SK-N-SH (cell line): ENCODE measurements at regions not wholly inside any gene's neighbourhood (a gene's known extent, or its start where the extent isn't known, plus 50 kb on each side); places are given as distances from the start of the nearest gene placed in this dataset.
"Not testable (repeated sequence)": the region's sequence is repeated elsewhere in the genome, so short reads cannot be mapped to it uniquely, and the experiment has no call there.

Experiments used
- CTCF ChIA-PET: fragments of 300-600, 350-600 bp; formaldehyde crosslinking; extraction: SDS; loops from one replicate; lab custom pipeline; 2021; lab: Yijun Ruan, JAX
- POLR2A ChIA-PET: fragments of 350-600 bp; sonication (Branson Sonifier 250); formaldehyde crosslinking; extraction: SDS; loops from one replicate; lab custom pipeline; 2020; ENCODE audit warnings: antibody characterized with exemption, inconsistent platforms; lab: Yijun Ruan, JAX
- DNase-seq: peaks from one replicate; pipeline ENCODE4 v3.0.0; 2012
- H2AFZ ChIP-seq: fragments of 200-600 bp; sonication (generic); 2 replicates; pipeline ENCODE4 v1.8.1; 2016; ENCODE audit warnings: antibody characterized with exemption, mild to moderate bottlenecking, low read depth
- H3F3A ChIP-seq: fragments of 200-600 bp; sonication (generic); replicated peaks from 2 replicates; pipeline ENCODE3; 2016; ENCODE audit warnings: antibody characterized with exemption, mild to moderate bottlenecking; ENCODE audit not compliant: insufficient read depth
- H3K27ac ChIP-seq, 2 experiments: fragments of 200-500 bp in 1 of 2; fragments of 200-600 bp in 1 of 2; sonication (Bioruptor generic) in 1 of 2; sonication (generic), shearing (Covaris generic) in 1 of 2; 2 replicates each; pipeline versions ENCODE4 v1.5.1 to v1.6.1; 2014 to 2016; ENCODE audit warnings: low read depth in 2 of 2, inconsistent platforms in 1 of 2, low read length in 1 of 2, mild to moderate bottlenecking in 1 of 2, mixed read lengths in 1 of 2
- H3K27me3 ChIP-seq: fragments of 200-600 bp; sonication (generic), shearing (Covaris generic); 2 replicates; pipeline ENCODE4 v1.6.1; 2016; ENCODE audit warnings: mixed run types; ENCODE audit not compliant: insufficient read depth
- H3K36me3 ChIP-seq, 2 experiments: fragments of 200-500 bp in 1 of 2; fragments of 200-600 bp in 1 of 2; sonication (Bioruptor generic) in 1 of 2; sonication (generic) in 1 of 2; replicated peaks in 1 of 2; 2 replicates each; pipeline versions ENCODE3 to v1.5.1; 2014 to 2016; ENCODE audit warnings: low read length in 1 of 2, mild to moderate bottlenecking in 1 of 2; ENCODE audit not compliant: insufficient read depth in 2 of 2, control insufficient read depth in 1 of 2
- H3K4me1 ChIP-seq, 2 experiments: fragments of 200-500 bp in 1 of 2; fragments of 200-600 bp in 1 of 2; sonication (Bioruptor generic) in 1 of 2; sonication (generic), shearing (Covaris generic) in 1 of 2; 2 replicates each; pipeline versions ENCODE4 v1.5.1 to v1.6.1; 2014 to 2016; ENCODE audit warnings: low read depth in 1 of 2, low read length in 1 of 2, mixed run types in 1 of 2; ENCODE audit not compliant: insufficient read depth in 2 of 2, control insufficient read depth in 1 of 2
- H3K4me2 ChIP-seq: fragments of 200-600 bp; sonication (generic), shearing (Covaris generic); 2 replicates; pipeline ENCODE4 v1.6.1; 2017; ENCODE audit warnings: mixed run types
- H3K4me3 ChIP-seq, 2 experiments: fragments of 200-500 bp in 1 of 2; fragments of 200-600 bp in 1 of 2; sonication (Bioruptor generic) in 1 of 2; sonication (generic), shearing (Covaris generic) in 1 of 2; 2 replicates each; pipeline versions ENCODE4 v1.5.1 to v1.8.1; 2014 to 2016; ENCODE audit warnings: low read depth in 2 of 2, inconsistent platforms in 1 of 2, low read length in 1 of 2, mild to moderate bottlenecking in 1 of 2, mixed read lengths in 1 of 2, moderate library complexity in 1 of 2
- H3K79me2 ChIP-seq: fragments of 200-600 bp; sonication (generic); 2 replicates; pipeline ENCODE4 v1.8.1; 2017; ENCODE audit warnings: mild to moderate bottlenecking; ENCODE audit not compliant: insufficient read depth
- H3K9ac ChIP-seq: fragments of 200-600 bp; sonication (generic); 2 replicates; pipeline ENCODE4 v1.6.1; 2017; ENCODE audit warnings: mixed run types
- H3K9me2 ChIP-seq: fragments of 200-600 bp; sonication (generic); 2 replicates; pipeline ENCODE4 v1.6.1; 2017; ENCODE audit warnings: mixed run types
- H3K9me3 ChIP-seq: fragments of 200-600 bp; sonication (generic); 2 replicates; pipeline ENCODE4 v1.6.1; 2017; ENCODE audit warnings: mixed run types, mild to moderate bottlenecking, moderate library complexity
- H4K20me1 ChIP-seq: fragments of 200-600 bp; sonication (generic); 2 replicates; pipeline ENCODE4 v1.6.1; 2017; ENCODE audit warnings: mild to moderate bottlenecking, mixed run types; ENCODE audit not compliant: insufficient read depth
- ELF1 ChIP-seq: IDR thresholded peaks from 2 replicates; pipeline ENCODE4 v1.4.0; 2012
- EP300 ChIP-seq, 2 experiments: IDR thresholded peaks; 2 replicates each; pipeline versions ENCODE4 v1.4.0 to v1.6.1; 2012; ENCODE audit warnings: borderline replicate concordance in 1 of 2, low read depth in 1 of 2, low read length in 1 of 2
- EZH2phosphoT487 ChIP-seq: fragments of 200-600 bp; sonication (generic); IDR thresholded peaks from 2 replicates; pipeline ENCODE4 v1.6.1; 2017; ENCODE audit warnings: low read depth, mixed run types, mild to moderate bottlenecking, antibody characterized with exemption, moderate library complexity, borderline replicate concordance
- FOXJ3 ChIP-seq: sonication (generic); formaldehyde crosslinking; IDR thresholded peaks from 2 replicates; pipeline ENCODE4 v1.5.1; 2020; ENCODE audit warnings: mild to moderate bottlenecking, missing genetic modification reagents
- FOXM1 ChIP-seq: IDR thresholded peaks from 2 replicates; pipeline ENCODE4 v1.4.0; 2012; ENCODE audit warnings: low read depth, mild to moderate bottlenecking
- GABPA ChIP-seq: IDR thresholded peaks from 2 replicates; pipeline ENCODE4 v1.4.0; 2012; ENCODE audit warnings: low read depth, mild to moderate bottlenecking
- GATA2 ChIP-seq: sonication (generic); formaldehyde crosslinking; IDR thresholded peaks from 2 replicates; pipeline ENCODE4 v1.5.0; 2020; ENCODE audit warnings: mild to moderate bottlenecking, missing genetic modification reagents
- MEF2A ChIP-seq: IDR thresholded peaks from 2 replicates; pipeline ENCODE4 v1.4.0; 2012; ENCODE audit warnings: low read depth, borderline replicate concordance
- MXI1 ChIP-seq: IDR thresholded peaks from 2 replicates; pipeline ENCODE4 v1.6.1; 2012; ENCODE audit warnings: mild to moderate bottlenecking, low read depth, low read length, improper control_type of control experiment
- POLR2AphosphoS5 ChIP-seq: IDR thresholded peaks from 2 replicates; pipeline ENCODE4 v1.6.1; 2012; ENCODE audit warnings: low read depth, low read length
- RAD21 ChIP-seq: IDR thresholded peaks from 2 replicates; pipeline ENCODE4 v1.6.1; 2012; ENCODE audit warnings: mild to moderate bottlenecking, low read length
- RCOR1 ChIP-seq: fragments of 150-350 bp; IDR thresholded peaks from 2 replicates; pipeline ENCODE4 v1.6.1; 2017; ENCODE audit warnings: antibody characterized with exemption, low read length
- RFX5 ChIP-seq: IDR thresholded peaks from 2 replicates; pipeline ENCODE4 v1.6.1; 2012; ENCODE audit warnings: mild to moderate bottlenecking, improper control_type of control experiment, low read length
- SIN3A ChIP-seq: IDR thresholded peaks from 2 replicates; pipeline ENCODE4 v1.6.1; 2012; ENCODE audit warnings: low read depth, mild to moderate bottlenecking, low read length, moderate library complexity, borderline replicate concordance
- TCF12 ChIP-seq: IDR thresholded peaks from 2 replicates; pipeline ENCODE4 v1.4.0; 2012
- TEAD4 ChIP-seq: IDR thresholded peaks from 2 replicates; pipeline ENCODE4 v1.4.0; 2012; ENCODE audit warnings: mild to moderate bottlenecking, borderline replicate concordance; ENCODE audit not compliant: insufficient read depth
- WGBS: methylation state at CpG from one replicate; pipeline ENCODE4 v1.1.6; 2017; ENCODE audit warnings: low lambda C conversion rate; 5-methylcytosine and 5-hydroxymethylcytosine counted together
- TF ChIP-seq, protein P1 (sequence below): IDR thresholded peaks from 2 replicates; pipeline ENCODE4 v1.4.0; 2012; ENCODE audit warnings: low read depth, borderline replicate concordance
- TF ChIP-seq, protein P2 (sequence below): fragments of 200-600 bp; sonication (generic); IDR thresholded peaks from 2 replicates; pipeline ENCODE4 v1.6.1; 2017; ENCODE audit warnings: antibody characterized with exemption, mild to moderate bottlenecking, moderate library complexity

DNA sequence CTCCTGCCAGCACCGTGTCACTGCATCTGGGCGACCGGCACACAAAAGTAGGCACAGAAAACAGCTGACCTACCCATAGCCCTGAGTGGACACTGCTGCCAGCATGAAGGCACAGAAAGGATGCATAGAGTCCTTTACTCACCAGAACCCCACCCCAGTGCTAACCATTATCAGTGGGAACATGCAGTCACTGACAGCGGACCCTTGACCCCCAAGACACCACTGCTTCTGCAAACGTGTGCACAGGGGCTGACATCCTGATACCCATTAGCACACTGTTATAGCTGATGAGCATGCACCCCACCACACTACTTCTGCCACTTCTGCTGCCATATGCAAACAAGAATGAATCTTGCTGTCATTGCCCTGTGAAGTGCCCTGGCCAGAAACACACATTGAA, 953.0 kb upstream of the NCAM2 start:
- no peak for DNase-seq
- 25% methylated on average over 5 of the region's 5 CpGs for WGBS
- Histone ChIP-seq H3K79me2 (no peaks in the 10 kb centered on the region), H4K20me1 (no peaks in the 10 kb centered on the region), H3K9ac (no peak overlapping the region), H3F3A (no peaks in the 10 kb centered on the region), H3K4me3 (no peak overlapping the region), H3K4me2 (no peak overlapping the region), H3K4me1 (no peaks in the 10 kb centered on the region; a peak in 1 of 4 replicates), H3K36me3 (no peaks in the 10 kb centered on the region), H3K27me3 (no peaks in the 10 kb centered on the region), H2AFZ (no peak overlapping the region), H3K9me2 (no peaks in the 10 kb centered on the region), H3K27ac (no peak overlapping the region), H3K9me3 (no peaks in the 10 kb centered on the region)
- CTCF ChIA-PET = no interaction called here
- TF ChIP-seq EZH2phosphoT487 = no peak
- TF ChIP-seq RFX5 = no peak
- no peak for TF ChIP-seq MXI1
- TF ChIP-seq GABPA = no peak
- no peak for TF ChIP-seq FOXM1
- TF ChIP-seq RCOR1 = no peak
- TF ChIP-seq TEAD4 = no peak
- no peak for TF ChIP-seq GATA2 (CRISPR knock-in tag)
- no peak for TF ChIP-seq SIN3A
- TF ChIP-seq RAD21 = no peak
- POLR2A ChIA-PET = no interaction called here

DNA sequence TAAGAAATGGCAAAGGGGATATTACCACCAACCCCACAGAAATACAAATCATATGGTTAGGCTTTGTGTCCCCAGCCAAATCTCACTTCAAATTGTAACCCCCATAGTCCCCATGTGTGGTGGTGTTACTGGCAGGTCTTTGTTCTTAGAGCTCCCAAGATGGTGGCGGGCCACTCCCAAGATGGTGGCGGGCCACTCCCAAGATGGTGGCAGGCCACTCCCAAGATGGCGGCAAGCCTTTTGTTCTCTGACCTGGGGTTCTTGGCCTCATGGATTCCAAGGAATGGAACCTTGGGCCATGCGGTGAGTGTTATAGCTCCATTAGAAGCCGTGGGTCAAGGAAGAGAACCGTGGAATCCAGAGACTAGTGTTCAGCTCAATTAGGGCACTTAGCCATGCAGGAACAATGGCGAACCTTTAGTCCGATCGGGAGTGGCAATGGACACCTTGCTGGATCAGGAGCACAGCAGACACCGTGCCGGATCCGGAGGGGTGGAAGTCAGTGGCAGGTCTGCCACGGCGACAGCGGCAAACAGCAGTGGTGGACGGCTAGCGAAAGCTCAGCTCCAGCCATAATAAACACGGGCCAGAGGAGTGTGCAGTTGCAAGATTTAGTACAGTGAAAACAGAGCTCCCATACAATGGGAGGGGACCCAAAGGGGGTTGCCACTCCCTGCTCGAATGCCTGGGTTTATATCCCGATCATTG, 949.9 kb upstream of the NCAM2 start:
- H3K4me1 ChIP-seq, H4K20me1 ChIP-seq, H3K36me3 ChIP-seq, CTCF ChIA-PET, H3F3A ChIP-seq, H3K9me3 ChIP-seq, H2AFZ ChIP-seq, POLR2A ChIA-PET, H3K27me3 ChIP-seq, H3K9me2 ChIP-seq, H3K27ac ChIP-seq, H3K4me3 ChIP-seq, H3K4me2 ChIP-seq, H3K79me2 ChIP-seq, H3K9ac ChIP-seq, DNase-seq: not testable (repeated sequence)
- WGBS = 38% methylated on average over 14 of the region's 20 CpGs

DNA sequence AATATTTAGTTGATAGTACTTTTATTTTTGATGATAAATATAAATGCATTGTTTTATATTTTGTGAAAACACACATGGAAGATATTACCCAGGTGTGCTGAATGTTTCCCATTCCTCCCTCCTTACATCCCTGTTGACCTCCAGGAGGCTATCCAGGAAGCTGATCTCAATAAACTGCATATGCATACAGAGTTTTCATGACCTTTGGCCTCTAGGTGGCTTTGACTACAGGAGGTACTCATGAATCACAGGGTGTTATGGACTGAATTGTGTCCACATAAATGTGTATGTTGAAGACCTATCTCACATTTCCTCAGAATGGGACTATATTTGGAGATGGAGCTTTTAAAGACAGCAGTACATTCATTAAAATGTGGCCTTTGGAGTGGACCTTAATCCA, 914.9 kb upstream of the NCAM2 start:
- no peaks in the 10 kb centered on the region for H4K20me1 ChIP-seq
- no peaks in the 10 kb centered on the region for H3K27me3 ChIP-seq
- DNase-seq = no peak
- H2AFZ ChIP-seq = no peak overlapping the region
- no peaks in the 10 kb centered on the region for H3K36me3 ChIP-seq
- no peak overlapping the region for H3K27ac ChIP-seq
- ChIA-PET CTCF (no interaction called here), POLR2A (no interaction called here)
- H3K4me2 ChIP-seq = no peak overlapping the region
- H3K9me3 ChIP-seq = no peaks in the 10 kb centered on the region; the same call in 1 of the 2 replicates
- no peak overlapping the region for H3K4me3 ChIP-seq
- H3F3A ChIP-seq = no peaks in the 10 kb centered on the region
- H3K4me1 ChIP-seq = no peaks in the 10 kb centered on the region
- no peak overlapping the region for H3K9ac ChIP-seq
- no peaks in the 10 kb centered on the region for H3K9me2 ChIP-seq
- no peaks in the 10 kb centered on the region for H3K79me2 ChIP-seq
- no peak for TF ChIP-seq FOXM1
- no peak for TF ChIP-seq GABPA
- TF ChIP-seq ELF1 = no peak
- TF ChIP-seq, protein P1, sequence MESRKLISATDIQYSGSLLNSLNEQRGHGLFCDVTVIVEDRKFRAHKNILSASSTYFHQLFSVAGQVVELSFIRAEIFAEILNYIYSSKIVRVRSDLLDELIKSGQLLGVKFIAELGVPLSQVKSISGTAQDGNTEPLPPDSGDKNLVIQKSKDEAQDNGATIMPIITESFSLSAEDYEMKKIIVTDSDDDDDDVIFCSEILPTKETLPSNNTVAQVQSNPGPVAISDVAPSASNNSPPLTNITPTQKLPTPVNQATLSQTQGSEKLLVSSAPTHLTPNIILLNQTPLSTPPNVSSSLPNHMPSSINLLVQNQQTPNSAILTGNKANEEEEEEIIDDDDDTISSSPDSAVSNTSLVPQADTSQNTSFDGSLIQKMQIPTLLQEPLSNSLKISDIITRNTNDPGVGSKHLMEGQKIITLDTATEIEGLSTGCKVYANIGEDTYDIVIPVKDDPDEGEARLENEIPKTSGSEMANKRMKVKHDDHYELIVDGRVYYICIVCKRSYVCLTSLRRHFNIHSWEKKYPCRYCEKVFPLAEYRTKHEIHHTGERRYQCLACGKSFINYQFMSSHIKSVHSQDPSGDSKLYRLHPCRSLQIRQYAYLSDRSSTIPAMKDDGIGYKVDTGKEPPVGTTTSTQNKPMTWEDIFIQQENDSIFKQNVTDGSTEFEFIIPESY = no peak
- TF ChIP-seq TCF12 = no peak
- no peak for TF ChIP-seq EZH2phosphoT487
- no peak for TF ChIP-seq MEF2A
- no peak for TF ChIP-seq EP300 (IDR thresholded peaks at IDR 0.05; ENCODE audit: borderline replicate concordance in 1 of 2, low read depth in 1 of 2, low read length in 1 of 2)
- TF ChIP-seq, protein P2, sequence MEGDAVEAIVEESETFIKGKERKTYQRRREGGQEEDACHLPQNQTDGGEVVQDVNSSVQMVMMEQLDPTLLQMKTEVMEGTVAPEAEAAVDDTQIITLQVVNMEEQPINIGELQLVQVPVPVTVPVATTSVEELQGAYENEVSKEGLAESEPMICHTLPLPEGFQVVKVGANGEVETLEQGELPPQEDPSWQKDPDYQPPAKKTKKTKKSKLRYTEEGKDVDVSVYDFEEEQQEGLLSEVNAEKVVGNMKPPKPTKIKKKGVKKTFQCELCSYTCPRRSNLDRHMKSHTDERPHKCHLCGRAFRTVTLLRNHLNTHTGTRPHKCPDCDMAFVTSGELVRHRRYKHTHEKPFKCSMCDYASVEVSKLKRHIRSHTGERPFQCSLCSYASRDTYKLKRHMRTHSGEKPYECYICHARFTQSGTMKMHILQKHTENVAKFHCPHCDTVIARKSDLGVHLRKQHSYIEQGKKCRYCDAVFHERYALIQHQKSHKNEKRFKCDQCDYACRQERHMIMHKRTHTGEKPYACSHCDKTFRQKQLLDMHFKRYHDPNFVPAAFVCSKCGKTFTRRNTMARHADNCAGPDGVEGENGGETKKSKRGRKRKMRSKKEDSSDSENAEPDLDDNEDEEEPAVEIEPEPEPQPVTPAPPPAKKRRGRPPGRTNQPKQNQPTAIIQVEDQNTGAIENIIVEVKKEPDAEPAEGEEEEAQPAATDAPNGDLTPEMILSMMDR = no peak
- no peak for TF ChIP-seq POLR2AphosphoS5
- TF ChIP-seq FOXJ3 (CRISPR knock-in tag) = no peak
